GM12891 (cell line): ENCODE measurements at regions not wholly inside any gene's neighbourhood (a gene's known extent, or its start where the extent isn't known, plus 50 kb on each side); places are given as distances from the start of the nearest gene placed in this dataset.

Source experiments
- PAX5 ChIP-seq: IDR thresholded peaks from 2 replicates; pipeline ENCODE4 v1.6.1; 2011; ENCODE audit warnings: low read length, moderate library complexity, mild to moderate bottlenecking; ENCODE audit not compliant: insufficient read depth, severe bottlenecking
- POLR2A ChIP-seq: IDR thresholded peaks from 2 replicates; pipeline ENCODE4 v1.6.1; 2011; ENCODE audit warnings: low read depth, low read length, control low read depth
- SPI1 ChIP-seq: IDR thresholded peaks from 2 replicates; pipeline ENCODE4 v1.6.1; 2011; ENCODE audit warnings: low read depth, low read length, control low read depth
- TAF1 ChIP-seq: IDR thresholded peaks from 2 replicates; pipeline ENCODE4 v1.6.1; 2011; ENCODE audit warnings: low read depth, low read length, control low read depth

- TF ChIP-seq SPI1 (no peak), POLR2A (no peak), TAF1 (no peak), PAX5 (no peak)
Observed at GRCh38 chr4:175996206-175996605, 69.4 kb upstream of the WDR17 start.
